Upper lobe of left lung (tissue), 6 donors: ENCODE measurements at regions not wholly inside any gene's neighbourhood (a gene's known extent, or its start where the extent isn't known, plus 50 kb on each side); places are given as distances from the start of the nearest gene placed in this dataset.

ENCODE experiments used
- ATAC-seq, 2 donors: fragments of 200-7000 bp; cut with Tn5 transposase; one replicate each; pipeline ENCODE4 v1.9.1; 2022; ENCODE audit warnings: mild to moderate bottlenecking in 2 of 2, moderate library complexity in 2 of 2; ENCODE audit not compliant: low FRiP score in 2 of 2
- DNase-seq, 2 donors: peaks; one replicate each; pipeline ENCODE4 v3.0.0-alpha.2; 2019 to 2020
- H3K27ac ChIP-seq, 4 donors: fragments of 200-600 bp; sonication (generic); one replicate each; pipeline ENCODE4 v1.5.1; 2016 to 2019
- H3K27me3 ChIP-seq, 4 donors: fragments of 200-600 bp; sonication (generic); one replicate each; pipeline ENCODE4 v1.5.1; 2017 to 2019
- H3K36me3 ChIP-seq, 4 donors: fragments of 200-600 bp; sonication (generic); one replicate each; pipeline ENCODE4 v1.5.1; 2016 to 2019
- H3K4me1 ChIP-seq, 4 donors: fragments of 200-600 bp; sonication (generic); one replicate each; pipeline ENCODE4 v1.5.1; 2018 to 2019
- H3K4me3 ChIP-seq, 4 donors: fragments of 200-600 bp; sonication (generic); one replicate each; pipeline ENCODE4 v1.5.1; 2017 to 2019; ENCODE audit warnings: mild to moderate bottlenecking in 2 of 4, moderate library complexity in 1 of 4
- H3K9me3 ChIP-seq, 4 donors: fragments of 200-600 bp; sonication (generic); one replicate each; pipeline ENCODE4 v1.5.1; 2018 to 2019
- EP300 ChIP-seq, 4 donors: sonication (generic); formaldehyde crosslinking; IDR thresholded peaks; one replicate each; pipeline ENCODE4 v1.5.1; 2017; ENCODE audit warnings: antibody characterized with exemption in 4 of 4, control low read depth in 2 of 4
- POLR2A ChIP-seq, 4 donors: fragments of 450-650 bp; IDR thresholded peaks; one replicate each; pipeline ENCODE4 v1.5.1; 2016 to 2017; ENCODE audit warnings: antibody characterized with exemption in 4 of 4, mild to moderate bottlenecking in 2 of 4
- POLR2AphosphoS5 ChIP-seq, 2 donors: sonication (generic); formaldehyde crosslinking; IDR thresholded peaks; one replicate each; pipeline ENCODE4 v1.5.1; 2017; ENCODE audit warnings: antibody characterized with exemption in 2 of 2
- WGBS, 2 donors: methylation state at CpG; one replicate each; pipeline ENCODE4 v1.1.5; 2017 to 2018; 5-methylcytosine and 5-hydroxymethylcytosine counted together
- TF ChIP-seq, protein P1 (sequence below), 6 experiments: fragments of 450-650 bp in 4 of 6; fragments of 200-600 bp in 2 of 6; sonication (generic) in 2 of 6; IDR thresholded peaks; one replicate each; pipeline ENCODE4 v1.5.1; 2016 to 2019; ENCODE audit warnings: antibody characterized with exemption in 6 of 6
- donor health status: DM: no; HTN: no; CAD: no; lungs with moderate emphysema.
- donor health status: DM: no; HTN: yes; CAD: no; lungs with severe emphysema.

DNA sequence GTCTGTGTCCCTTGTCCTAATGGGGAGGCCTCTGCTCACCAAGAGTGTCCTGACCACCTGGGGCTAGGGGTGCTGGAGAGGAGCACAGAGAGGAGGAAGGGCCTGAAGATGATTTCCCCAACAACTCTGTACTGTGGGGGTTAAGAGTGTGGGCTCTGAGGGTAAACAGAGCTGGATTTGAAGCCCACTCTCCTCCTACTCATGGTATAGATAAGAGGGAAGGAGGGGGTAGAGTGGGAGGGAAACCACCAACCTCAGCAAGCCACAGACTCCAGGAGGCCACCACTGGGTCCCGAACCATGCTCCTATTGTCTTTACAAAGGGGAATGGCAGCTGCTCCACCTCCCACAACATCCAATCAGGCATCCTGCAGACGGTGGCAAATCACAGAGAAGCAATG, 103.6 kb upstream of the RNU6-1 start:
- 94% methylated on average over 2 of the region's 2 CpGs; no CpG with 5 or more reads in 1 of the 2 donors for WGBS, 2 donors
- no peaks in the 10 kb centered on the region for H3K9me3 ChIP-seq
- no peaks in the 10 kb centered on the region for H3K27me3 ChIP-seq
- DNase-seq (no peak), ATAC-seq (no peak)
- no peaks in the 10 kb centered on the region for H3K36me3 ChIP-seq
- TF ChIP-seq POLR2A (IDR thresholded peaks at IDR 0.05) = no peak
- TF ChIP-seq, protein P1, sequence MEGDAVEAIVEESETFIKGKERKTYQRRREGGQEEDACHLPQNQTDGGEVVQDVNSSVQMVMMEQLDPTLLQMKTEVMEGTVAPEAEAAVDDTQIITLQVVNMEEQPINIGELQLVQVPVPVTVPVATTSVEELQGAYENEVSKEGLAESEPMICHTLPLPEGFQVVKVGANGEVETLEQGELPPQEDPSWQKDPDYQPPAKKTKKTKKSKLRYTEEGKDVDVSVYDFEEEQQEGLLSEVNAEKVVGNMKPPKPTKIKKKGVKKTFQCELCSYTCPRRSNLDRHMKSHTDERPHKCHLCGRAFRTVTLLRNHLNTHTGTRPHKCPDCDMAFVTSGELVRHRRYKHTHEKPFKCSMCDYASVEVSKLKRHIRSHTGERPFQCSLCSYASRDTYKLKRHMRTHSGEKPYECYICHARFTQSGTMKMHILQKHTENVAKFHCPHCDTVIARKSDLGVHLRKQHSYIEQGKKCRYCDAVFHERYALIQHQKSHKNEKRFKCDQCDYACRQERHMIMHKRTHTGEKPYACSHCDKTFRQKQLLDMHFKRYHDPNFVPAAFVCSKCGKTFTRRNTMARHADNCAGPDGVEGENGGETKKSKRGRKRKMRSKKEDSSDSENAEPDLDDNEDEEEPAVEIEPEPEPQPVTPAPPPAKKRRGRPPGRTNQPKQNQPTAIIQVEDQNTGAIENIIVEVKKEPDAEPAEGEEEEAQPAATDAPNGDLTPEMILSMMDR (IDR thresholded peaks at IDR 0.05) = no peak
- TF ChIP-seq EP300 (IDR thresholded peaks at IDR 0.05) = no peak
- TF ChIP-seq POLR2AphosphoS5 (IDR thresholded peaks at IDR 0.05) = no peak
- H3K27ac ChIP-seq = no peak overlapping the region
- H3K4me1 ChIP-seq = peaks cover 0 to 11% (median 4%) of the 10 kb centered on the region in 4 donors
- no peak overlapping the region for H3K4me3 ChIP-seq

DNA sequence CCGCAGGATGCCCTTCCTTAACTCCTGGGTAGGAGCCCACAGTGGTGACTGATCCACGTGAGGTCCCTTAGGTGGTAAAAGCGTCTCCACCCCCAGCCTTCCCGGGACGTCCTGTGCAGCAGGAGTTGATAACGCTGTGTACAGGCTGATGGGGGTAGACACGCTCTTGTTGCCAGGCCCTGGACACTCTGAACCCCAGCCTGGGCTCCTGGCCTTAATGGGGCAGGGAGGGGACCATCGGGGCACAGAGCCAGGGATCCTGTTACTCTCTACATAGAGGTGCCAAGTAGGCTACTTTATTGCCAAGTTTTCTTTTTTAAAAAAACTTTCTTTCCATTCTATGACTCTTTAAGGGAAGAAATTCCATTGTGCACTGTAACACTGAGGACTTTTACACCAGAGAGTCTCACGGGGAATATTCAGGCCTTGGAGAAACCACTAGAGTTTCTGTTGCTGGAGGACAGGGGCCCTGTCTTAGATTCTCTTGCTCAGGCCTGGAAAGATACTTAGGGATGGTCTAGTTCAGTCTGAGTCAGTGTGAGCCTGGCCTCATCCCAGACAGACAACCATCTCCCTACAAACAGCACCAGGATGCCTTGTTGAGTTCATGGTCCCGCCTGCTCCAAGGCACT, 104.3 kb upstream of the RNU6-1 start:
- peak in 1 of 2 donors; percentile 86 for ATAC-seq
- Histone ChIP-seq H3K27ac (no peak overlapping the region), H3K4me1 (peaks cover 0 to 11% (median 4%) of the 10 kb centered on the region in 4 donors), H3K27me3 (no peaks in the 10 kb centered on the region), H3K36me3 (no peaks in the 10 kb centered on the region), H3K9me3 (no peaks in the 10 kb centered on the region), H3K4me3 (no peak overlapping the region)
- no peak for DNase-seq
- WGBS, 2 donors = 81 to 88% methylated on average over 5 to 10 of the region's 10 CpGs
- TF ChIP-seq POLR2AphosphoS5 (IDR thresholded peaks at IDR 0.05) (no peak), POLR2A (IDR thresholded peaks at IDR 0.05) (no peak), EP300 (IDR thresholded peaks at IDR 0.05) (no peak)
- TF ChIP-seq, protein P1 (IDR thresholded peaks at IDR 0.05) = no peak

DNA sequence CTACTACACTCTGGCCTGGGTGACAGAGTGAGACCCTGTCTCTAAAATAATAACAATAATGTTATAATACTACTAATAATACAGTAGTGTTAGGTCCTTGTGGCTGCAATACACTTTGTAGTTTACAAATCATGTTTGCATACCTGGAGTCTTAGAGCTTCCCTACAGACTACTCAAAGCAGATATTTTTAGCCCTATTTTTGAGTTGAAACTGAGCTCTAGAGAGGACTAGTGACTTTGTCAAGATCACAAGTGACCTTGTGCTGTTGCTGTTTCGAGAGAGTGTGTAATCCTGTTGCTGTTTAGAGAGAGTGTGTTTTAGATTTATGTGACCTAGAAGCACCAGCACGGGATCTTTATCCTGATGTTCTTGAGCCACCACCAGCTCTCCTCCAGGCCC, 105.3 kb upstream of the RNU6-1 start:
- Histone ChIP-seq H3K27ac (no peak overlapping the region), H3K4me3 (no peak overlapping the region), H3K4me1 (peaks cover 0 to 11% (median 4%) of the 10 kb centered on the region in 4 donors), H3K36me3 (no peaks in the 10 kb centered on the region), H3K27me3 (no peaks in the 10 kb centered on the region), H3K9me3 (no peaks in the 10 kb centered on the region)
- DNase-seq (no peak), ATAC-seq (no peak)
- WGBS, 2 donors = 69 to 92% methylated on average over 2 of the region's 2 CpGs
- no peak for TF ChIP-seq EP300 (IDR thresholded peaks at IDR 0.05)
- no peak for TF ChIP-seq POLR2A (IDR thresholded peaks at IDR 0.05)
- TF ChIP-seq POLR2AphosphoS5 (IDR thresholded peaks at IDR 0.05) = no peak
- TF ChIP-seq, protein P1 (IDR thresholded peaks at IDR 0.05) = no peak

DNA sequence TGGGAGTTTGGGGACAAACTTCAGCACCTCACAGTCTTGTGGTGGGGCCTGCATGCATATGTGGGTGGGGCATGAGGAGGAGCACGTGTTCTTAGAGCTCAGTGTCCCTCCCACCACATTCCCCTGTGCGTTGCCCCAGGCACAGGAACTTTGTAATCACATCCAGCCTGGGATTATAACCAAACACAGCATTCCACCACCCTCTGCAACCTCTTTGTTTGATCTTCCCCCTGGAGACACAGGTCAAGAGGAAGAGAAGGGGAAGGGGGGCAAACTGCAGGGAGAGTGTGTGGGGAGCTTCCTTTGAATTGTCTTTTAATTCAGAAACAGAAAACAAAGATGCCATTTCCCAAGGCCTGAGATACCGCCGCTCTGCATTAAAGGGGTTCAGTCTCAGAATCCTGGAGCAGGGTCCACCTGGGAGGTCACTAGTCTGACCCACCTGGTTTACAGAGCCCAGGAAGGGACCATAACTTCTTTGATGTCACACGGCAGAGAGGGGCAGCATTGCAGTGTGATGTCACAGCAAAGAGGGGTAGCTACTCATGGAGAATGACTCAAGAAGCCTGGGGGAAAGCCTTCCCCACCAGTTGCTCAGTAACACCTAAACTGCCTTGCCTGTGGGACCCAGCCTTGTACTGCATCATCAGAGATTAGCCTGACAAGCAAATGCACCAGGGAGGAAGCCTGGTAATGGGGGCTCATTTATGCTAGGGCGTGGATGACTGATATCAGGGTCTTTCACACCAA, 106.3 kb upstream of the RNU6-1 start:
- Histone ChIP-seq H3K27me3 (no peaks in the 10 kb centered on the region), H3K27ac (peak overlapping the region in 1 of 4 donors; percentile 41), H3K36me3 (no peaks in the 10 kb centered on the region), H3K4me3 (no peak overlapping the region), H3K4me1 (peaks cover 0 to 11% (median 4%) of the 10 kb centered on the region in 4 donors), H3K9me3 (no peaks in the 10 kb centered on the region)
- DNase-seq = no peak
- peak in 1 of 2 donors; percentile 74 for ATAC-seq
- TF ChIP-seq, protein P1 (IDR thresholded peaks at IDR 0.05) = no peak
- no peak for TF ChIP-seq POLR2A (IDR thresholded peaks at IDR 0.05)
- no peak for TF ChIP-seq POLR2AphosphoS5 (IDR thresholded peaks at IDR 0.05)
- TF ChIP-seq EP300 (IDR thresholded peaks at IDR 0.05) = no peak
- 49 to 54% methylated on average over 6 of the region's 6 CpGs for WGBS, 2 donors
